ENCODE measurements at regions not wholly inside any gene's neighbourhood (a gene's known extent, or its start where the extent isn't known, plus 50 kb on each side); places are given as distances from the start of the nearest gene placed in this dataset.
"Not testable (repeated sequence)": the region's sequence is repeated elsewhere in the genome, so short reads cannot be mapped to it uniquely, and the experiment has no call there.

- DNase-seq (ENCODE audit: low read depth in 3 of 3), result no peak
Observed at GRCh38 chr6:163701762-163702161, 287.2 kb downstream of the QKI start.

GRCh38 chr6:163698086-163698485, 283.6 kb downstream of the QKI start:
- no peak for DNase-seq (ENCODE audit: low read depth in 3 of 3)

DNA sequence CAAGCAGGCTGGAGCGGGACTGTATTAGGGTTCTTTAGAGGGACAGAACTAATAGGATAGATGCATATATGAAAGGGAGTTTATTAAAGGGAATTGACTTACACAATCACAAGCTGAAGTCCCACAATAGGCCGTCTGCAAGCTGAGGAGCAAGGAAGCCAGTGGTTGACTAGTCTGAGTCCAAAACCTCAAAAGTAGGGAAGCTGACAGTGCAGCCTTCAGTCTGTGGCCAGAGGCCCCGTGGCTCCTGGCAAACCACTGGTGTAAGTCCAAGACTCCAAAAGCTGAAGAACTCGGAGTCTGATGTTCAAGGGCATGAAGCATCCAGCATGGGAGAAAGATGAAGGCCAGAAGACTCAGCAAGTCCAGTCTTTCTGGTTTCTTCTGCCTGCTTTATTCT, 281.8 kb downstream of the QKI start:
- DNase-seq (ENCODE audit: low read depth in 3 of 3), result not testable (repeated sequence)

DNA sequence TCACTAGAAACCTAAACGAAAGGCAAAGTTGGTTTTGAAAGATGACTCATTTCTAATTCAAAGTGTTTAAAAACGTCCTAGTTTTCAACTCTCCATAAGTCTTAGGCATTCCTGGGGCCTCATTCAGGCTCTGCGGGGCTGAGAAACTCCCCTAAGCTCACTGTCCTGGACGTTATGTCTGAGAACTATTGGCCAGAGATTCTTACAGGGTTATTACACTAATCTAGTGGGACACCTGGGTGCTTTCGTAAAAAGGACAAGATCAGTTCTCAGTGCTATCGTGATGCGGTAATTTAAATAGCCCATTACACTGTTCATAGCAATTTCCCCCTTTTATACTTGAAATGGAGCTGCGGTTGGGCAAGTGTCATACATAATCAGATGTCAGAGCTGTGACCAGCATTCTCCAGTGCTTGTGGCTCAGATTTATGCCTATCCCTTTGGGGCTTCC, 280.9 kb downstream of the QKI start:
- DNase-seq (ENCODE audit: low read depth in 3 of 3), result no peak

DNA sequence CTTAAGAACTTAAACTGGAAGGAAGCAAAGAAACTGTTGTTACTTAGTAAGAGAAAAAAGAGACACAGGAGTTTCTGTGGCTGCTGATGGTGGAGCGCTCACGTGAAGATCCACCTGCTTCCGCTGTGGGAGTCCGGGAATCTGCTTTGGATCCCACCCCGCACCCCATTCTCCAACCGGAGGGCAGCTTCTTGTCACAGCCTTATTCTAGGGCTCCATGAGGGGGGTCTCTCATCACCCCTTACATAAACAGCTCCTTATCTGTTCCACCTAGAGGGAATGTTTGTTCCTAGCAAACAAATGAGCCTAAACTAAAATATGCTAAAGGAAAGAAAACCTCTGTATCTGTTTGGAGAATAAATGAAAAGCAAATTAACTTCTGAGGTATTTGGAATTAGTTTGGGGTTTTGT, 280.5 kb downstream of the QKI start:
- DNase-seq (ENCODE audit: low read depth in 3 of 3), result no peak

DNA sequence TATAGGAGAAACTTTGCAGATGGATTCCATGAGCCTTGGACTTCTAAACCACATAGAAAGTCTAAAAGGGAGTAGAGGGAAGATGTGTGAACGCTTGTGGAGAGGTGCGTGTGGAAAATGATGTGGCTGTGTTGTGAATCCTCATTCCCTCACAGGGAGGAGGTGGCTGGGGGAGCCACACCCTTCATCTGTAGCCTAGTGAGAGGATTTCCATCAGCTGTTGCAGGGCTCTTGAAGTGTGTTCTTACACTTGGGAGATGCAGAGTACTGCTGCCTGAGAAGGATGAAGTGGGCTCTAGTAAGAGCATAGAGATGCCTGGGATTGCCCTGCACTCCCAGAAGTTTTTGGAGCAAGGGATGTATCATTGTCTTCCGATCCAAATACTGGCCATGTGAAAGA, 279.6 kb downstream of the QKI start:
- DNase-seq (ENCODE audit: low read depth in 3 of 3), result no peak

DNA sequence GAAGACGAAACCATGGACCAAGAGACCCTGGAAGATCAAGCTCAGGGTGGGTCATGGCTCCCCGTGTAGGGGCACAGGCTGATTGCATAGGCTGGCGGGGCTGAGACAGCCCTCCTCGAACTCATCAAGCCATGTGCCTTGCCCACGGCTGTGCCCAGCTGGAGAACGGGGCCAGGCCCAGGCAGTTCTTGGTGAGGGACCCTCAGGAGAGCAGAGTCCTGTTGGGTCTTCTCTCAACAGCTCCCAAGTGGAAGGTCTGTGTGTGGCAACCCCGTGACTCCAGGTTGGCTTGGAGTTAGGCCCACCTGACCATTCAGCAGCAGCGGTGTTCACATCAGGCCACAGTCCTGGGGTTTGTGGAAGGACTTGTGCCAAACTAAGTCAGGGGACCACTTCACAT, 276.5 kb downstream of the QKI start:
- DNase-seq (ENCODE audit: low read depth in 3 of 3), result no peak

DNA sequence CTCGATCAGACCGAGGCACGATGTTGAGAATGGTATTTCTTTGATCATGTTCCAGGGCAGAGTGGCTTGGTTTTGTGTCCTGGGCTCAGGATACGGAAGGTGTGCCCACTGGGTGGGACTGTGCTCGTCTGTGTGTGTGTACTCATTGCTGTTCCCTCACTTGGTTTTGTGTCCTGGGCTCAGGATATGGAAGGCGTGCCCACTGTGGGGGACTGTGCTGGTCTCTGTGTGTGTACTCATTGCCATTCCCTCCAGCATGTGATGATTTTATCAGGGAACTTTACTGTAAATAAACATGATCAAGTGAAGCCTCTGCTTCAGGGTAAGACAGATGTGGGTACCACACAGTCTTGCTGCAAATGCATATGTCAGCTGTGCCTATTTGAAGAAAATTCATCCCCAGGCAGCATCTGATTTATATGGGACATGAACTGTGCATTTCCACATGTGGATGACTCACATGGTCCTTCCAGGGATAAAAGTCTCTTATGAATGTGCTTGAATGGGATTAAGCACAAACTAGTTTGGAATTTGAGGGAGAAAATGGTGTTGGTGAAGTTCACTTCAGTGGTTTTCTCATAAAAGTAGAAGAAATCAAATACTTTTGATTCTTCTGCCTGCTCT, 274.3 kb downstream of the QKI start:
- DNase-seq (ENCODE audit: low read depth in 3 of 3), result no peak

DNA sequence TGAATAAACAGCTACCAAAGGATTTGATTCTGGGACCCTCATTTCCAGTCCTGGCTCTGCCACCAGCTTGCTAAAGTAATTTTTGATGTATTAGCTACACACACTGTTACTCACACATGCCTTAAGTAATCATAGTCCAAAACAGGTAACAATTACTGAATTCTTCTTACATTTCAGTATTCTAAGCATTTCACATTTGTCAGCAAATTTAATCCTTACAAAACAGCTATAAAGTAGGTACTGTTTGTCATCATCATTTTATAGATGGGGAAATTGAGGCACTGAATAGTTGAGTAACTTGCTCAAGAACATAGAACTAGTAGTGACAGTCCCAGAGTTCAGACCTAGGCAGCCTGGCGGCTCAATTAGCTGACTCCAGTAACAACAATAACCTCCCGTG, 272.6 kb downstream of the QKI start:
- no peak for DNase-seq (ENCODE audit: low read depth in 3 of 3)

DNA sequence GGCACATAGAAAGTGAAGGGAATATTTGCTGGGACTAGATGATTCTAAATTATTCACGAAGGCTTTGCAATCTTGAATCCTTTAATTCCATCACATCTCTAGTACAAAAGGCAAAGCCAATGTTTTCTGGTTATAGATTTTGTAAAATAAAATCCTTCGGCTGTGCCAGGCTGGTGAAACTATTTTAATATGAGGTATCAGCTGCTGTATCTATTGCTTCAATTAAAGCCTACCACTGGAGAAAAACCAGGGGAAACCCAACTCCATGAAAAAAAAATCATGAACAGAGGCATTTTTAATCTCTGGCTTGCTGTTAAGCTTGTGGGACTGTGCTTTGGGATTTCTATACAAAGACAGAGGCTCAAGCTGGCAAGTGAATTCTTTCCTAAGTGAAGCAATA, 271.8 kb downstream of the QKI start:
- no peak for DNase-seq (ENCODE audit: low read depth in 3 of 3)

- no peak for DNase-seq (ENCODE audit: low read depth in 3 of 3)
Observed at GRCh38 chr6:163683105-163683622, 268.6 kb downstream of the QKI start.

DNA sequence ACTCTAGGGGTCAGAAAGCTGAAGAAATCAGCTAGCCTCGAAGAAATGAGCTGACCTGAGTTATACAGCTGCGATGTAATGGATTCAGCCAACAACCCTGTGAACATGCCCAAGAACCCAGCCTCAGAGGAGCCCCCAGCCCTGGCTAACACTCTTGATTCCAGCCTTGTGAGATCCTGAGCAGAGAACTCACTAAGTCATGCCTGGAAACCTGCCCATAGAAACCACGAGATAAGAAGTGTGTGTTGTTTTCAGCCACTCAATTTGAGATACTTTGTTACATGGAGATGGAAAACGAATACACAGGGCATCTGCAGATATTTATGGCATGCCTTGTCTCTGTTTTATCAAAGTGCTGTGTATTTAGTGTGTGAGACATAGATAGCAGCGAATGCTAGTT, 265.2 kb downstream of the QKI start:
- DNase-seq (ENCODE audit: low read depth in 3 of 3), result no peak

GRCh38 chr6:163679012-163679660, 264.6 kb downstream of the QKI start:
- no peak for DNase-seq (ENCODE audit: low read depth in 3 of 3)

DNA sequence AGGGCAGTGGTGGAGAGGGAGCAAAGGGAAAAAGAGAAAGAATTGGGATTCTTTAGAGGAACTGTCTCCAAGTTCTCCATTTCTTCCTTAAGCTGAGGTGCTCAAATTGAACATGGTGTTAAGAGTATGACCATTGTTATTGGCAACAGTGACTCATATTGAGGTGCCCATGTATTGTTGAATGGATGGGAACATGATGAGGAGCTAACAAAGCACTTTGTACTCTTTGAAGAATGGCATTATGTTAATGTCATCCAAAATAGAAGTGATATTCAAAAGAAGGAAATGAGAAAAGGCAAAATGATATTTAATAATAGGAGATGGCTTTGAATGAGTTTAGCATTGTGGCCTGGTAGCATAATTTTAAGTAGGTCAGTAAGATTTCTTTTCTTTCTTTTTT, 261.1 kb downstream of the QKI start:
- no peak for DNase-seq (ENCODE audit: low read depth in 3 of 3)

- DNase-seq (ENCODE audit: low read depth in 3 of 3), result no peak
Observed at GRCh38 chr6:163672710-163673109, 258.2 kb downstream of the QKI start.

DNA sequence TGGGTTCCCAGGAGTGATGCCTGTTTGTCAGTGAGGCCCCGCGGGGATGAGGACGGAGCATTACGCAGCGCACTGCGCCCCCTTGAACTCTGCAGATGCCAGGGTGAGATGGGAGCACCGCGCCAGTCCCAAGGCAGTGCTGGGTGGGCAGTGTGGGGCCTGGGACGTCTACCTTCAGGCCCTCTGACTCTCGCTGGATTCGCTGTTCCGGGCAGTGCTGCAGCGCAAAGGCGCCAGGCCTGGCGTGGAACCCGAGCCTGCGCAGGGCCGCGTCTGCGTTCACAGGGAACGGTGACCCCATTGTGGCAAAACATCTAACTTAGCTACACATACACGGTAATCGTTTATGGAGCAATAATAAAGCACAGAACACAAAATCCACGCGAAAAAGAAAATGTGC, 257.3 kb downstream of the QKI start:
- no peak for DNase-seq (ENCODE audit: low read depth in 3 of 3)

GRCh38 chr6:163671355-163671754, 256.8 kb downstream of the QKI start:
- no peak for DNase-seq (ENCODE audit: low read depth in 3 of 3)

DNA sequence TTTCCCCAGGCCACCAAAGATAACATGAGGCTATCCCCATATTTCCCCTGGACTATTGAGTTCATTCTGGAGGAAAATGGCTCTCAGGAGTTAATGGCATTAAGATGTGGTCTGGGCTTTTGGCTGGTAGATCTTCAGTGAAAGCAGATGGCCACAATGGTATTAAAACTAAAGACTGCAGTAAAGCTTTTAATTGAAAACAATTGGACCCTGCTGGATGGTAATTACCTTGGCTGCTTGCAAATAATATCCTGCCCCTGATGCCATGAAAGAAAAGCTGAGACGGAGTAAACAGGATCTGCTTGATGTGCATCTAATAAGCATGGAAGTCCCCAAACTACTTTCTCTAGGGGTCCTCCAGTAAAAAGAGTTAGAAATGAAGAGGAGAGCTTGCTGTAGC, 255.8 kb downstream of the QKI start:
- no peak for DNase-seq (ENCODE audit: low read depth in 3 of 3)

DNA sequence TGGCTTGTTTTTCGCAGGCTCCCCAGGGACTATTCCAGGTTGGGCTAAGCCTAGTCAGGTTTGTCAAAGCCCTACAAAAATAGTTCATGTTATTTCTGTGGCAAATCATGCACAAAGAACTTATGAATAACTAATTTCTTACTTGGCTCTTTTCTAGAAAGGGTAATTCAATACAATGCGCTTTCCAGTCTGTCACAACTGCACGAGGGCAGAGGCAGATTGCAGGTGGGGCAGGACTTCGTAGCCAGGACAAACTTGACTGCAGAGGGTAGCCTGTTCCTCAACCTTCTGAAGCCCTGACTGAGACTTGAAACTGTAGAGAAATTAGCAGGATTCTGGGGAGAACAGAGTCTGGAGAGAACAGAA, 253.5 kb downstream of the QKI start:
- DNase-seq (ENCODE audit: low read depth in 3 of 3), result no peak

DNA sequence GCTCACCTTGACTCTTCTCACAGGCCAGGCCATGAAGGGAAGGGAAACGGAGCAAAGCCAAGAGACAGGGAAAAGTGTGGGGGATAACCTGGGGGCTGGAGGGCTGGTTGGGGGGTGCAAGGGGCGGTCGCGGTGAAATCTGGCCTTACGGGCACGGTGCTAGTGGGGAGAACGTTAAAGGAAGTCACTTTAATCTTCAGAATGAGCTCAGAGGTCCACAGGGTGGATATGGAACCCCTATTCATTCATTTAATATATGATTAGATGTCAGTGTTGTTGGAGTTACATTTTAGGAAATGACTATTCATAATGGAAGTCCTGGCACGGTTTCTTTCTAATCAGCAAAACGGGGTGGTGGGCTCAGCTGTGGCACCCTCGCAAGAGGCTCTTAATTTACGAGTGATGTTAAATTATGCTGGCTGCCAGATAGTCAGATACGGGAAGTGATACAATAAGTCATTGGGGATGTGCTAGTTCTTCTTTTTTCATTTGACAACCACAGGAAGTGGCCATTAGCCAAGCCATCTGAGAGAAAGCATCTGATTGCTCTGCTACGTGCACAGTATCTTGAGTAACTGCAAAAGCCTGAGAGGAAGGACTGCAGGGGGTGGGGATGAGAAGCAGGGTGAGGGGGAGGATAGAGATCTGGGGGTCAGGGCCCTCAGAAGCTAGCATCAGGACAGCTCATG, 253.0 kb downstream of the QKI start:
- no peak for DNase-seq (ENCODE audit: low read depth in 3 of 3)

- no peak for DNase-seq (ENCODE audit: low read depth in 3 of 3)
Observed at GRCh38 chr6:163665464-163665863, 250.9 kb downstream of the QKI start.

DNA sequence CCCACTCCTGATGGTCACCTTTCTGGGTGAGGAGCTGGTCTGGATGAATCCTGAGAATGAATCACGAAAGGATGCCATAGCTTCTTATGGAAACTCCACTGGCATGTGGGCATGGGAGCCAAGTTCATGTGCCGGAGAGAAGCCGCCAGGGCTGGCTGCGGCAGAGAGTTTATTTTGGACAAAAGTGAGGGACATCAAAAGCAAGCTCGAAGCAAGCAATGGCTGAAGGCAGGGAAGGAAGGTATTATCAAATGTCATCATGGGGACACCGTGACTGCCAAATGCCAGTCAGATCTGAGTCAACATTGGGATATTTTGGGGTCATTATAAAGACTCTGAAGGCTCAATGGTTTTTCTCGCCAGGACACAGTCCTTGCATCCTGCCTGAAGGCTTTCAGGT, 249.1 kb downstream of the QKI start:
- no peak for DNase-seq (ENCODE audit: low read depth in 3 of 3)

DNA sequence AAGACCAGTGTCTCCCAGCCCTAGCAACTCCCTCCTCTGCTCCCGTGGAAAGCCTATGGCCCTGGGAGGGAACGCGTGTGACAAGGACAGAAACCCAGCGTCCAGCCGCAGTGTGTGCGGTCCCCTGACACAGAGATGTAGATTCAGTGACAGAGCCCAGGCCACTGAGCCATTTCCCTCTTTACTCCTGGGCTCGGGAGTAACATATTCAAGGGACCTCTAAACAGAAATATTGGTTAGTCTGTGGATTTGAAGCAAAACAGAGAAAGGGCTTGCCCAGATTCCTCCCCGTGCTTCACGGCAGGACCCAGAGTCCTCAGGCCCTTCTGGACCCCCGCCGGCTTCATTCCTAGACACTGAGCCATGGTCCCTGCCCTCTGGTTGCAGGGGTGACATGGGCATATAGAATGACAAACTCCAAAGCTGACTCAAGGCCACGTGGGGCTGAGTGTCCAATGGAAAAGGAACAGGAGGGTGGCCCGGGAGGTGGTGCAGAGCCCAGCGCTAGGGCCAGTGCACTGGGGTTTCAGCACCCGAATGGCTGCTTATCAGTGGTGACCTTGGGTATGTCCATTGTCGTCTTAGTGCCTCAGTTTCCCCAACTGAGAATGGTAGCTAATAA, 248.2 kb downstream of the QKI start:
- DNase-seq (ENCODE audit: low read depth in 3 of 3), result no peak
